Activated CD8-positive, alpha-beta T cell treated with anti-CD3 and anti-CD28 coated beads, Interleukin-2, amount 10 ng/mL, durations not matched to agents 7 days and 5 days (primary cell): ENCODE measurements at regions not wholly inside any gene's neighbourhood (a gene's known extent, or its start where the extent isn't known, plus 50 kb on each side); places are given as distances from the start of the nearest gene placed in this dataset.

Experiments
- ATAC-seq: fragments of 150-1000 bp; cut with Tn5 transposase; one replicate; pipeline ENCODE4 v1.10.0; 2021; ENCODE audit warnings: moderate library complexity
- CTCF ChIA-PET: fragments of 350-600 bp; sonication (Branson Sonifier 250); formaldehyde crosslinking; loops from one replicate; lab custom pipeline; 2021; ENCODE audit warnings: antibody characterized with exemption; lab: Charles Lee
- POLR2A ChIA-PET: fragments of 350-600 bp; sonication (Branson Sonifier 250); formaldehyde crosslinking; loops from one replicate; lab custom pipeline; 2021; ENCODE audit warnings: antibody characterized with exemption; lab: Charles Lee
- DNase-seq: peaks from one replicate; pipeline ENCODE4 v3.0.0-alpha.2; 2020
- H3K27ac Mint-ChIP-seq: one replicate; pipeline ENCODE4 v1.8.0; 2021; ENCODE audit warnings: mild to moderate bottlenecking, mixed read lengths
- H3K27me3 Mint-ChIP-seq: one replicate; pipeline ENCODE4 v1.8.0; 2021; ENCODE audit warnings: low read depth, mixed read lengths
- H3K36me3 Mint-ChIP-seq: one replicate; pipeline ENCODE4 v1.8.0; 2021; ENCODE audit warnings: low read depth, mixed read lengths
- H3K4me1 Mint-ChIP-seq: one replicate; pipeline ENCODE4 v1.8.0; 2021; ENCODE audit warnings: low read depth, mixed read lengths
- H3K4me3 Mint-ChIP-seq: one replicate; pipeline ENCODE4 v1.8.0; 2021; ENCODE audit warnings: mild to moderate bottlenecking, mixed read lengths
- H3K9me3 Mint-ChIP-seq: one replicate; pipeline ENCODE4 v1.8.0; 2022; ENCODE audit warnings: mixed read lengths; ENCODE audit not compliant: insufficient read depth

- H3K4me1 Mint-ChIP-seq, result no peaks in the 10 kb centered on the region
- H3K27ac Mint-ChIP-seq, result no peak overlapping the region
- no peaks in the 10 kb centered on the region for H3K36me3 Mint-ChIP-seq
- H3K27me3 Mint-ChIP-seq, result no peaks in the 10 kb centered on the region
- ChIA-PET CTCF (no interaction called here), POLR2A (no interaction called here)
- peaks cover 16% of the 10 kb centered on the region for H3K9me3 Mint-ChIP-seq
- ATAC-seq (no peak), DNase-seq (no peak)
- no peak overlapping the region for H3K4me3 Mint-ChIP-seq
Observed at GRCh38 chr9:10911373-10911772, 298.6 kb upstream of the PTPRD start.

DNA sequence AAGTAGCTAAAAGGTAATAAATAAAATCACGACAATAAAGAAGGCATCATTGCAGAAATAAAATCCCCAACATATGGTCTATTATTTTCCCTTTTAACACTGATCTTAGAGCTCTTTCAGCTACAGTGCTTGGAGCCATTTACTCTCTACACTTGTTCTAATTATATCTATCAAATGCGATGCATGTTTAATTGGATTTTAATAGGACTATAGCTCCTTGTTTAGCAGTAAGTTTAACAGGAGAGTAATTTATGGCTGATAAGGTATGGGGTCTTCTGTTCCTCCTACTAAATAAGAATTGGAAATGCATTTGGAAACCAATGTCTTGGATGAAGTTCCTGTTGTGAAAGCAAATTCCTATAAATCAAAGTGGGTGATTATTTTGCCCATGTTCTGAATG is 304.2 kb upstream of the PTPRD start:
- Mint-ChIP-seq H3K27me3 (no peaks in the 10 kb centered on the region), H3K36me3 (no peaks in the 10 kb centered on the region), H3K27ac (no peak overlapping the region), H3K4me1 (no peaks in the 10 kb centered on the region), H3K4me3 (no peak overlapping the region), H3K9me3 (peaks cover 26% of the 10 kb centered on the region)
- ChIA-PET POLR2A (no interaction called here), CTCF (no interaction called here)
- DNase-seq (no peak), ATAC-seq (no peak)

GRCh38 chr9:10921671-10922070 is 308.9 kb upstream of the PTPRD start:
- H3K4me3 Mint-ChIP-seq, result no peak overlapping the region
- no peaks in the 10 kb centered on the region for H3K36me3 Mint-ChIP-seq
- no peak overlapping the region for H3K27ac Mint-ChIP-seq
- ATAC-seq (no peak), DNase-seq (no peak)
- no peaks in the 10 kb centered on the region for H3K27me3 Mint-ChIP-seq
- H3K9me3 Mint-ChIP-seq, result peaks cover 39% of the 10 kb centered on the region
- ChIA-PET CTCF (no interaction called here), POLR2A (no interaction called here)
- no peaks in the 10 kb centered on the region for H3K4me1 Mint-ChIP-seq

- DNase-seq (no peak), ATAC-seq (no peak)
- ChIA-PET POLR2A (no interaction called here), CTCF (no interaction called here)
- H3K36me3 Mint-ChIP-seq, result no peaks in the 10 kb centered on the region
- no peak overlapping the region for H3K4me3 Mint-ChIP-seq
- H3K4me1 Mint-ChIP-seq, result no peaks in the 10 kb centered on the region
- peaks cover 23% of the 10 kb centered on the region for H3K9me3 Mint-ChIP-seq
- H3K27ac Mint-ChIP-seq, result no peak overlapping the region
- H3K27me3 Mint-ChIP-seq, result no peaks in the 10 kb centered on the region
Observed at GRCh38 chr9:10925896-10926295, 313.1 kb upstream of the PTPRD start.

DNA sequence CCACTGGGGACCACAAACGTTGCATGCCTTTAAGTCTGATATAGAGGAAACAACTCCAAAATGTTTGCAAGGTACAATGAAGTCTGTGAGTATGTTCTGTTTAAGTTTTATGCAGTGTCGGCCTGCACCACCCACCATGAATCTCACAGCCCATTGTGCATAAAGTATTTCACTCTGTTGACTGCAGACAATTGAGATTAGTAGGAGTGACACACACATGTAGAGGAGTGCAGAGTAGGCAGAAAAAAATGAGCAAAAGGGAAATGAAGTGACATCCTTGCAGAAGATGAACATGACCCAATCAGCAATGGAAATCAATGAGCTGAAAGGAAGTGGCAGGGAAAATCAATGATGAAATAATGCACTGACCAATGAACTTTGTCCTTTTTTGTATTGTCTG is 315.6 kb upstream of the PTPRD start:
- Mint-ChIP-seq H3K4me3 (no peak overlapping the region), H3K9me3 (peaks cover 17% of the 10 kb centered on the region), H3K4me1 (no peaks in the 10 kb centered on the region), H3K27me3 (no peaks in the 10 kb centered on the region), H3K36me3 (no peaks in the 10 kb centered on the region), H3K27ac (no peak overlapping the region)
- ChIA-PET CTCF (no interaction called here), POLR2A (no interaction called here)
- ATAC-seq (no peak), DNase-seq (no peak)

GRCh38 chr9:10930081-10930480 is 317.3 kb upstream of the PTPRD start:
- H3K4me1 Mint-ChIP-seq, result no peaks in the 10 kb centered on the region
- H3K27ac Mint-ChIP-seq, result no peak overlapping the region
- ChIA-PET POLR2A (no interaction called here), CTCF (no interaction called here)
- no peaks in the 10 kb centered on the region for H3K27me3 Mint-ChIP-seq
- H3K4me3 Mint-ChIP-seq, result no peak overlapping the region
- ATAC-seq, result no peak
- H3K9me3 Mint-ChIP-seq, result peaks cover 11% of the 10 kb centered on the region
- no peaks in the 10 kb centered on the region for H3K36me3 Mint-ChIP-seq
- DNase-seq, result no peak

- CTCF ChIA-PET, result no interaction called here
- ATAC-seq, result no peak
- Mint-ChIP-seq H3K27ac (no peak overlapping the region), H3K9me3 (peaks cover 4% of the 10 kb centered on the region), H3K27me3 (no peaks in the 10 kb centered on the region), H3K4me3 (no peak overlapping the region), H3K36me3 (no peaks in the 10 kb centered on the region), H3K4me1 (no peaks in the 10 kb centered on the region)
- POLR2A ChIA-PET, result no interaction called here
- no peak for DNase-seq
Observed at GRCh38 chr9:10946676-10947410, 334.0 kb upstream of the PTPRD start.

GRCh38 chr9:10957878-10958277 is 345.1 kb upstream of the PTPRD start:
- Mint-ChIP-seq H3K4me3 (no peak overlapping the region), H3K27me3 (no peaks in the 10 kb centered on the region), H3K4me1 (no peaks in the 10 kb centered on the region), H3K36me3 (no peaks in the 10 kb centered on the region), H3K9me3 (peaks cover 12% of the 10 kb centered on the region), H3K27ac (no peak overlapping the region)
- POLR2A ChIA-PET, result no interaction called here
- ATAC-seq (no peak), DNase-seq (no peak)
- CTCF ChIA-PET, result no interaction called here

GRCh38 chr9:10961883-10962282 is 349.1 kb upstream of the PTPRD start:
- CTCF ChIA-PET, result no interaction called here
- Mint-ChIP-seq H3K27me3 (no peaks in the 10 kb centered on the region), H3K4me3 (no peak overlapping the region), H3K4me1 (no peaks in the 10 kb centered on the region), H3K36me3 (no peaks in the 10 kb centered on the region), H3K9me3 (peaks cover 21% of the 10 kb centered on the region), H3K27ac (no peak overlapping the region)
- DNase-seq (no peak), ATAC-seq (no peak)
- POLR2A ChIA-PET, result no interaction called here

DNA sequence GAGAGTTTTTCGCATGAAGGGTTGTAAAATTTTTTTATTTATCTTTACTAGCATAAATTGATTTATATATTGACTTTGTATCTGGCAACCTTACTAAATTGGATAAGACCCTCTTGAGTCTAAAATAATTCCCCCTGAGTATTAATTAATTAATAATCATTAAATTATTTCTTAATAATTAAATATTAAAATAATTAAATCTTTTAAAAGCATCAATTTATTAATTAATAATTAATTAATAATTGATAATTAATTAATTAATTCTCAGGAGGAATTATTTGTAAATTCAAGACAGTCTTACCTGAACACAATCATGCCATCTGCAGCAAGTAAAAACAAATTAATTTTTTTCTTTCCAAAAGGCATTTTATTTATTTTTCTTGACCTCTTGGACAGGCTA is 370.4 kb upstream of the PTPRD start:
- ATAC-seq (no peak), DNase-seq (no peak)
- Mint-ChIP-seq H3K27me3 (no peaks in the 10 kb centered on the region), H3K27ac (no peak overlapping the region), H3K9me3 (peaks cover 10% of the 10 kb centered on the region), H3K4me1 (no peaks in the 10 kb centered on the region), H3K36me3 (no peaks in the 10 kb centered on the region), H3K4me3 (no peak overlapping the region)
- ChIA-PET CTCF (no interaction called here), POLR2A (no interaction called here)

GRCh38 chr9:10999646-11000045 is 386.8 kb upstream of the PTPRD start:
- H3K27ac Mint-ChIP-seq, result no peak overlapping the region
- DNase-seq (no peak), ATAC-seq (no peak)
- peaks cover 26% of the 10 kb centered on the region for H3K9me3 Mint-ChIP-seq
- POLR2A ChIA-PET, result no interaction called here
- H3K27me3 Mint-ChIP-seq, result no peaks in the 10 kb centered on the region
- CTCF ChIA-PET, result no interaction called here
- H3K36me3 Mint-ChIP-seq, result no peaks in the 10 kb centered on the region
- H3K4me1 Mint-ChIP-seq, result no peaks in the 10 kb centered on the region
- H3K4me3 Mint-ChIP-seq, result no peak overlapping the region

- Mint-ChIP-seq H3K36me3 (no peaks in the 10 kb centered on the region), H3K27ac (no peak overlapping the region), H3K9me3 (peaks cover 24% of the 10 kb centered on the region), H3K27me3 (no peaks in the 10 kb centered on the region), H3K4me1 (no peaks in the 10 kb centered on the region), H3K4me3 (no peak overlapping the region)
- no peak for DNase-seq
- ChIA-PET CTCF (no interaction called here), POLR2A (no interaction called here)
- no peak for ATAC-seq
Observed at GRCh38 chr9:11001546-11001945, 388.7 kb upstream of the PTPRD start.

- no peak overlapping the region for H3K4me3 Mint-ChIP-seq
- no peaks in the 10 kb centered on the region for H3K4me1 Mint-ChIP-seq
- DNase-seq (no peak), ATAC-seq (no peak)
- ChIA-PET CTCF (no interaction called here), POLR2A (no interaction called here)
- no peaks in the 10 kb centered on the region for H3K36me3 Mint-ChIP-seq
- no peaks in the 10 kb centered on the region for H3K27me3 Mint-ChIP-seq
- H3K9me3 Mint-ChIP-seq, result peaks cover 18% of the 10 kb centered on the region
- no peak overlapping the region for H3K27ac Mint-ChIP-seq
Observed at GRCh38 chr9:11002705-11003104, 389.9 kb upstream of the PTPRD start.
